GM12878 (cell line): ENCODE measurements at regions not wholly inside any gene's neighbourhood (a gene's known extent, or its start where the extent isn't known, plus 50 kb on each side); places are given as distances from the start of the nearest gene placed in this dataset.

Source experiments
- CHD2 ChIP-seq: IDR thresholded peaks from 2 replicates; pipeline ENCODE4 v1.6.1; 2011; ENCODE audit warnings: low read depth, low read length, improper control_type of control experiment, borderline replicate concordance
- CTCF ChIP-seq, 3 experiments: IDR thresholded peaks in 2 of 3; conservative IDR thresholded peaks in 1 of 3; 2 replicates each; pipeline ENCODE4 v1.5.1; 2011; ENCODE audit warnings: low read depth in 3 of 3, low read length in 3 of 3, mild to moderate bottlenecking in 3 of 3, control low read depth in 2 of 3, moderate library complexity in 2 of 3, inconsistent platforms in 1 of 3, mixed read lengths in 1 of 3; ENCODE audit not compliant: control insufficient read depth in 2 of 3, insufficient read depth in 1 of 3; ENCODE audit errors: extremely low read depth in 1 of 3
- MXI1 ChIP-seq: fragments of 150-350 bp; IDR thresholded peaks from 2 replicates; pipeline ENCODE4 v1.6.1; 2011; ENCODE audit warnings: low read depth, mild to moderate bottlenecking, inconsistent platforms, low read length, improper control_type of control experiment
- MYC ChIP-seq: IDR thresholded peaks from 2 replicates; pipeline ENCODE4 v1.6.1; 2011; ENCODE audit warnings: mild to moderate bottlenecking, low read length, moderate library complexity, inconsistent platforms; ENCODE audit not compliant: insufficient read depth, insufficient replicate concordance, insufficient read length, severe bottlenecking
- NR2F1 ChIP-seq: fragments of 450-650 bp; conservative IDR thresholded peaks from 2 replicates; pipeline ENCODE4 v1.6.1; 2017; ENCODE audit warnings: mild to moderate bottlenecking
- RELA ChIP-seq: fragments of 450-650 bp; IDR thresholded peaks from 2 replicates; pipeline ENCODE4 v1.8.0; 2014; ENCODE audit warnings: borderline replicate concordance; ENCODE audit not compliant: partially characterized antibody
- RFX5 ChIP-seq: IDR thresholded peaks from 2 replicates; pipeline ENCODE4 v1.6.1; 2011; ENCODE audit warnings: low read depth, low read length, improper control_type of control experiment
- SMC3 ChIP-seq: IDR thresholded peaks from 2 replicates; pipeline ENCODE4 v1.6.1; 2011; ENCODE audit warnings: low read length, improper control_type of control experiment, borderline replicate concordance
- SREBF2 ChIP-seq: IDR thresholded peaks from 2 replicates; pipeline ENCODE4 v1.6.1; 2012; ENCODE audit warnings: mild to moderate bottlenecking, low read length
- SUZ12 ChIP-seq: fragments of 200-600 bp; sonication (generic); IDR thresholded peaks from one replicate; pipeline ENCODE4 v1.6.1; 2018; ENCODE audit warnings: antibody characterized with exemption, mild to moderate bottlenecking; ENCODE audit not compliant: unreplicated experiment
- YBX1 ChIP-seq: fragments of 450-650 bp; IDR thresholded peaks from 2 replicates; pipeline ENCODE4 v1.6.1; 2016; ENCODE audit warnings: antibody characterized with exemption
- YY1 ChIP-seq: IDR thresholded peaks from 2 replicates; pipeline ENCODE4 v1.6.1; 2011; ENCODE audit warnings: low read depth, mild to moderate bottlenecking, low read length

DNA sequence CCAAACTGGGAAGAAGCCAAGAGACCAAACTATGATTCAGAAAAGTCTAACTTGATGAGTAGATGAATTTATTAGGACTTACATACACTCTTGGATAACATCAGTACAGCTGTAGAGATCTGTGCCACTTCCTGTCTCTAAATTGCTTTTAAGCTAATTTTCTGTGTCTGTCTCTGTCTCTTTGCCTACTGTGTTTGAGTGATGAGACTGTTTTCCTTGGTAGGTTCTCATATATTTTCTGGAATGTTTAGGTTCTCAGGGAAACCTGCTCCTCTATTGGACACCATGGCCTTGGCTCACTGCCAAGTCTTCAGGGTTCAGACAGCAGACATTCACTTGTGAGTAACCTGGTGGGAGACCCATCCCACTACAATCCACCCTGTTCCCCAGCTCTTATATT is 103.5 kb upstream of the KIF2B start:
- no peak for TF ChIP-seq SREBF2
- no peak for TF ChIP-seq CTCF (IDR thresholded peaks at IDR 0.05 in 2 of 3, conservative IDR thresholded peaks at IDR 0.05 in 1 of 3; ENCODE audit: control insufficient read depth in 2 of 3, extremely low read depth in 1 of 3, insufficient read depth in 1 of 3, low read depth in 3 of 3, low read length in 3 of 3)
- TF ChIP-seq RFX5, result no peak
- TF ChIP-seq NR2F1, result no peak
- TF ChIP-seq MXI1, result no peak
- TF ChIP-seq SMC3, result no peak
- TF ChIP-seq YY1, result no peak
- no peak for TF ChIP-seq CHD2
- TF ChIP-seq RELA, result no peak
- no peak for TF ChIP-seq YBX1
- TF ChIP-seq MYC, result no peak
- no peak for TF ChIP-seq SUZ12
